Ectodermal cell (in vitro differentiated cells): ENCODE measurements at regions not wholly inside any gene's neighbourhood (a gene's known extent, or its start where the extent isn't known, plus 50 kb on each side); places are given as distances from the start of the nearest gene placed in this dataset.
"Not testable (repeated sequence)": the region's sequence is repeated elsewhere in the genome, so short reads cannot be mapped to it uniquely, and the experiment has no call there.

Experiments used
- H3K27ac ChIP-seq: 2 replicates; pipeline ENCODE4 v1.7.0; 2013; ENCODE audit warnings: mild to moderate bottlenecking, low read depth, low read length; ENCODE audit not compliant: insufficient read depth, poor library complexity, severe bottlenecking
- H3K27me3 ChIP-seq: 2 replicates; pipeline ENCODE4 v1.7.0; 2013; ENCODE audit warnings: mild to moderate bottlenecking, low read length; ENCODE audit not compliant: insufficient read depth, control insufficient read depth, poor library complexity, severe bottlenecking
- H3K36me3 ChIP-seq: one replicate; pipeline ENCODE4 v1.7.0; 2013; ENCODE audit warnings: low read length; ENCODE audit not compliant: control insufficient read depth, insufficient read depth
- H3K4me1 ChIP-seq: one replicate; pipeline ENCODE4 v1.7.0; 2013; ENCODE audit warnings: low read length; ENCODE audit not compliant: control insufficient read depth, insufficient read depth
- H3K4me3 ChIP-seq: 2 replicates; pipeline ENCODE4 v1.7.0; 2013; ENCODE audit warnings: low read depth, low read length, control low read depth; ENCODE audit not compliant: insufficient read depth
- H3K9me3 ChIP-seq: 2 replicates; pipeline ENCODE4 v1.7.0; 2013; ENCODE audit warnings: mild to moderate bottlenecking, low read length, moderate library complexity; ENCODE audit not compliant: control insufficient read depth
- WGBS, 2 experiments: methylation state at CpG; one replicate each; pipeline ENCODE4 v1.1.7; 2013; ENCODE audit warnings: missing lambda C conversion rate in 2 of 2; 5-methylcytosine and 5-hydroxymethylcytosine counted together

DNA sequence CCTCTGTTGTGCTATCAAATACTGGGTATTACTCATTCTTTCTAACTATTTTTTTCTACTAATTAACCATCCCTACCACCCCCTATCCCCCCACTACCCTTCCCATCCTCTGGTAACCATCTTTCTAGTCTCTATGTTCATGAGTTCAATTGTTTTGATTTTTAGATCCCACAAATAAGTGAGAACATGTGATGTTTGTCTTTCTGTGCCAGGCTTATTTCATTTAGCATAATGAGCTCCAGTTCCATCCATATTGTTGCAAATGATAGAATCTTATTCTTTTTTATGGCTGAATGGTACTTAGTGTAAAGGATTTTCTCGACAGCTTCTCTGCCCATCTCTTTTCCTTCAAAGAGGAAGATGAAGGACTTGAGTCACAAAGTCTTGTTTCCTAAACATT, 138.0 kb upstream of the CPHXL start:
- H3K36me3 ChIP-seq, result no peaks in the 10 kb centered on the region
- H3K27me3 ChIP-seq, result no peaks in the 10 kb centered on the region
- no peak overlapping the region for H3K4me3 ChIP-seq
- 93 to 100% methylated on average over 1 of the region's 1 CpG for WGBS, 2 experiments
- peaks cover 3% of the 10 kb centered on the region for H3K4me1 ChIP-seq
- no peaks in the 10 kb centered on the region for H3K9me3 ChIP-seq
- no peak overlapping the region for H3K27ac ChIP-seq

- 90 to 93% methylated on average over 2 of the region's 3 CpGs for WGBS, 2 experiments
- Histone ChIP-seq H3K27ac (no peak overlapping the region), H3K36me3 (no peaks in the 10 kb centered on the region), H3K27me3 (no peaks in the 10 kb centered on the region), H3K9me3 (no peaks in the 10 kb centered on the region), H3K4me3 (no peak overlapping the region), H3K4me1 (peaks cover 3% of the 10 kb centered on the region)
Observed at GRCh38 chr16:75865736-75866135, 139.4 kb upstream of the CPHXL start.

DNA sequence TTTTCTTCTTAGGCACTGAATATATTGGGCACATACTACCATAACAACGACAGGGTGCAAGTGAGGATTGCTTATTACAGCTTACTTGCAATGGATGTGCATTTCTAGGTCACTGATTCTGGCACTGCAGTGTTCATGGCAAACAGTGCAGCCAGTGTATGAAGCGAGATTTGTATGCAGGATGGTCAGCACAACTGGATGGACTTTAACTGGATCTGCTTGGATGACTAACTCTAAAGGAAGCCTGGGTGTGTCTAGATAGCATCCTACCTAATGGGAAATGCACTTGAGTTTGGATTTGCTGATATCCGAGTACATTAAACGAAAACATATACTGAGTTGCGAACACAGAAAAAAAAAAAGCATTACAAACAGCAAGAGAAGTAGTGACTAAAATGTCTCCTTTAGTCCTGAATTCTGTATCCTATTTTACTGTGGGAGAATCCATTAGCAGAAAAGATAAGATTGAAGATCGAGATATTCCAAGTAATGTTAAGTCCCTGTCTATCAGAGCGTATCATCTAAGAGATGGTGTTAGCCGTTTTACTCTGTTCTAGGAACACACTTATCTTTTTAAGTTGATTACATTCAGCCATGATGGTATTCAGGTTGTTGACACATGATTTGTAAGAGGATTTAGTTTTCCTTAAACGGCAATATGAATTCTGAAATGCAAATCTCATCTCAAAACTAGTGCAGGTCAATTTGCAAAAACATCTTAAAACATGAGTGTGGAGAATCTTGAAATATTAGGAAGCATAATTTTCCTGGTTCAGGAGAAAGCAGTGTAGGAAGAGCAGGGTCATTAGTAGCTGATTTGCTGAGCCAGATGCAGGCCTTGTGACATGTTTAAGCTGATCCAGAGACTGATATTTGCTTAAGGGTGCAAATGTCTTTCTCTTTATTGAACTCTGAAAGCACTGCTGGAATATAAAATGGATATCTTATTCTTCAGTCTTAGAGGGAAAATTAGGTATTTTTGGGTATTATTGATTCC, 142.6 kb upstream of the CPHXL start:
- WGBS, 2 experiments, result 92 to 94% methylated on average over 9 of the region's 9 CpGs
- Histone ChIP-seq H3K4me3 (no peak overlapping the region), H3K4me1 (peaks cover 3% of the 10 kb centered on the region), H3K36me3 (no peaks in the 10 kb centered on the region), H3K27me3 (no peaks in the 10 kb centered on the region), H3K9me3 (no peaks in the 10 kb centered on the region), H3K27ac (no peak overlapping the region)

DNA sequence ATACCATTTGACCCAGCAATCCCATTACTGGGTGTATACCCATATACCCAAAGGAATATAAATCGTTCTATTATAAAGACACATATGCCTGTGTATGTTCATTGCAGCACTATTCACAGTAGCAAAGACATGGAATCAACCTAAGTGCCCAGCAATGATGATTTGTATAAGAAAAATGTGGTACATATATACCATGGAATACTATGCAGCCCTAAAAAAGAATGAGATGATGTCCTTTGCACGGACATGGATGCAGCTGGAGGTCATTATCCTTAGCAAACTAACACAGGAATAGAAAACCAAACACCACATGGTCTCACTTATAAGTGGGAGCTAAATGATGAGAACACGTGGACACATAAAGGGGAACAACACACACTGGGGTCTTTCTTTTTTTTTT, 155.0 kb upstream of the CPHXL start:
- H3K27ac ChIP-seq, H3K4me1 ChIP-seq, H3K36me3 ChIP-seq, H3K9me3 ChIP-seq, H3K4me3 ChIP-seq, H3K27me3 ChIP-seq: not testable (repeated sequence)
- WGBS, 2 experiments, result 92 to 100% methylated on average over 2 to 3 of the region's 3 CpGs

DNA sequence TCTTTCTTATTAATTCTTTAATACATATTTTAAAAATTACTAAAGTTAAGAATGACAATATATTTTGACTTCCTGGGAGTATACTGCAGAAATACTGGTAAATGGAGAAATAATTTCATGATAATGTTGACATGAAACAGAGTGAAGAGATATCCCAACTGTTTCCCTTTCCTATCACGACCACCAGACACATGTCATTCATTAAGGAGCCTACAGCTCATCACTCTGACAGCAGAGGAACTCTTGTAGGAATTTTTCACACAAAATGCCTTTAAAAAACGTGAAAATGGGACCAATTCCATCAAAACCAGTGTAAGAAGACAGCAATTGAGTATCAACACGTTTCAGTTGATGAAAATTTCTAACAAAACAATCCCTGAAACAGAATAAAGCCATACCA, 172.9 kb upstream of the CPHXL start:
- H3K27ac ChIP-seq, result no peak overlapping the region
- no peaks in the 10 kb centered on the region for H3K27me3 ChIP-seq
- no peaks in the 10 kb centered on the region for H3K9me3 ChIP-seq
- H3K36me3 ChIP-seq, result no peaks in the 10 kb centered on the region
- no peak overlapping the region for H3K4me3 ChIP-seq
- WGBS, 2 experiments, result 63 to 69% methylated on average over 3 of the region's 3 CpGs
- H3K4me1 ChIP-seq, result no peaks in the 10 kb centered on the region

DNA sequence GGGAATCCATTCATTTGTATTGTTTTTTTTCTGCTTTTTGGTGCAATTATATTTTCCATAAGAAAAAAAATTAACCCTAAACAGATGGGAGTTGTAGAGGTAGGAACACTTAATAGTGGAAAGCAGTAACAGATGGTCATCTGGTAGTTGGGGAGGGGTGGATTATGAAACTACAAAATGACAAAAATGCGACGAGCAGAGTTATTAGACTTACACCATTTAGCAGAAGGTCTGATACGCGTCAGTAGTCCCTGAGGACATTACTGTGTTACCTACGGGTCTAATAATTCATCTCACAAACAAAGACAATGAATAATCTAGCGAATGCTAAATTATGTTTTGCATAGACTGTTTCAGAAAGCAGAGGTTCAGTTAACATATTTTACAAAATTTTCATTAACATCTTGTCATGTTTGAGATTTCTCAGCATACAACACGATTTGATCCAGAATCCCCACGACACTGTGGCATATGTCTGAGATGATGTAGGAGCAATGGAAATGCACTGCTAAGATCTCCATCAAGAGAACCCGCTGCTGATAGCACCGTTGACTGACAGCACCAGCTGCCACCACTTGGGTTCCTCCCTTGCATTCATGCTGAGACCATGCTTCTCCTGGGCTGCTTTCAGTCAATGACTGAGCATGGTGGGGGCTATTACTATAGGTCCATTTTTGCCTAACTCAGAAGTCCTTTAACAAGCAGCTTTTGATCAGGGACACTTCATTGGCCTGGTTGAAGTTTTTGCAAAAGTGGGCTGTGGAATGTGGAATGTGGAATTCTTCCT, 182.2 kb upstream of the CPHXL start:
- Histone ChIP-seq H3K27me3 (no peaks in the 10 kb centered on the region), H3K4me1 (no peaks in the 10 kb centered on the region), H3K4me3 (no peak overlapping the region), H3K27ac (no peak overlapping the region), H3K36me3 (no peaks in the 10 kb centered on the region), H3K9me3 (no peaks in the 10 kb centered on the region)
- WGBS, 2 experiments, result 90 to 94% methylated on average over 10 of the region's 10 CpGs

DNA sequence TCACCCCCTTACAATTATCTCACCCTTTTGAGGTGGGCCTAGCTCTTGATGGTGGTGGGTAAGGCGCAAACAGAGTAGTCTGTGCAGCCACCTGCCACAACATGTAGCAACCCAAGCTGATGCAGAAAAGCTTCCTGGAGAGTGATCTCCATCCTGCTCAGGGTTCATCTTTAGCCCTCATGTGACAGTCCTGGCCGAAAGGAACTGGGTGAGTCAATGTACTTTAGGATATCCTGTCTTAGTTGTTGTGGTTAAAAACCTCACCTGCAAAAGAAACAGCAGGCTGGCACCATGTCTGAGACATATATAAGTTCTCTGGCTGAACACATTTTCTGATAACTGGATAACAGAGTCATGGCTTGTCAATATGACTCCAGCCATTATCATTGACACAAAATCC, 183.5 kb upstream of the CPHXL start:
- WGBS, 2 experiments, result 87 to 89% methylated on average over 2 of the region's 2 CpGs
- H3K9me3 ChIP-seq, result no peaks in the 10 kb centered on the region
- H3K27me3 ChIP-seq, result no peaks in the 10 kb centered on the region
- H3K36me3 ChIP-seq, result no peaks in the 10 kb centered on the region
- no peak overlapping the region for H3K27ac ChIP-seq
- H3K4me1 ChIP-seq, result no peaks in the 10 kb centered on the region
- H3K4me3 ChIP-seq, result no peak overlapping the region

GRCh38 chr16:75911896-75912295, 185.6 kb upstream of the CPHXL start:
- Histone ChIP-seq H3K4me1 (no peaks in the 10 kb centered on the region), H3K27me3 (no peaks in the 10 kb centered on the region), H3K36me3 (no peaks in the 10 kb centered on the region), H3K4me3 (no peak overlapping the region), H3K27ac (no peak overlapping the region), H3K9me3 (no peaks in the 10 kb centered on the region)
- WGBS, 2 experiments, result 95% methylated on average over 3 of the region's 3 CpGs

DNA sequence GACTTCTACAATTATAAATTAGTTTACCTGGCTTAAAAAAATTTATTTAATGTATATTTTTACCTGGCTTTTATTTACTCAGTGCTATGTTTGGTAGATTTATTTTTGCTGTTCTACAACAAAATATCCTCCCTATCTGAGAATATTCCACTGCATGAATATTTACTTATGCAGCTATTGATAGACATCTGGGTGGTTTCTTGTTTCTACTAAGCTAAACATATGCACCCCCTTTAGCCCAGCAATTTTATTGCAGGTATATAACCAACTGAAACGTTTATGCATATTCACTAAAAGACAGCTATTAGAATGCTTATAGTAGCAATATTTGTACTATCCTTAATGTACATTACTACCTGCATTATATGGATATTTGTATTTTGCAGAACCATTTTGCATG, 187.7 kb upstream of the CPHXL start:
- H3K9me3 ChIP-seq, result no peaks in the 10 kb centered on the region
- no peaks in the 10 kb centered on the region for H3K36me3 ChIP-seq
- H3K4me3 ChIP-seq, result no peak overlapping the region
- H3K27me3 ChIP-seq, result no peaks in the 10 kb centered on the region
- no peak overlapping the region for H3K27ac ChIP-seq
- no peaks in the 10 kb centered on the region for H3K4me1 ChIP-seq
- WGBS, 2 experiments, result 100% methylated on average over 1 of the region's 1 CpG; no CpG with 5 or more reads in 1 of the 2 experiments

- Histone ChIP-seq H3K27me3 (no peaks in the 10 kb centered on the region), H3K9me3 (no peaks in the 10 kb centered on the region), H3K27ac (no peak overlapping the region), H3K4me3 (no peak overlapping the region), H3K36me3 (no peaks in the 10 kb centered on the region), H3K4me1 (no peaks in the 10 kb centered on the region)
- WGBS, 2 experiments, result 95 to 98% methylated on average over 5 of the region's 6 CpGs
Observed at GRCh38 chr16:75916451-75916850, 190.2 kb upstream of the CPHXL start.
